Posterior cingulate gyrus (tissue), 11 donors: ENCODE measurements at regions not wholly inside any gene's neighbourhood (a gene's known extent, or its start where the extent isn't known, plus 50 kb on each side); places are given as distances from the start of the nearest gene placed in this dataset.
"Not testable (repeated sequence)": the region's sequence is repeated elsewhere in the genome, so short reads cannot be mapped to it uniquely, and the experiment has no call there.

ENCODE experiments used
- DNase-seq, 10 donors: peaks; one replicate each; pipeline versions ENCODE4 v3.0.0 to v3.0.0-alpha.2; 2020 to 2021; ENCODE audit warnings: mixed read lengths in 3 of 10
- intact Hi-C: fragments of 100-400 bp; cut with DNase I; formaldehyde crosslinking; loops from one replicate; pipeline ENCODE4 v1.15.1; 2023

GRCh38 chr17:27045039-27045438, 248.9 kb upstream of the WSB1 start:
- intact Hi-C loops = not testable (repeated sequence)

GRCh38 chr17:27049104-27049784, 244.7 kb upstream of the WSB1 start:
- DNase-seq = no peak
- intact Hi-C loops = no loop called here

More at GRCh38 chr17:27045039-27045438, 248.9 kb upstream of the WSB1 start:
- DNase-seq = not testable (repeated sequence)

- intact Hi-C loops = no loop called here
- DNase-seq = no peak
Observed at GRCh38 chr17:27065588-27065987, 228.3 kb upstream of the WSB1 start.

GRCh38 chr17:27066315-27066714, 227.6 kb upstream of the WSB1 start:
- intact Hi-C loops = no loop called here
- no peak for DNase-seq

GRCh38 chr17:27069842-27070508, 223.9 kb upstream of the WSB1 start:
- intact Hi-C loops = no loop called here
- no peak for DNase-seq

GRCh38 chr17:27070836-27071235, 223.1 kb upstream of the WSB1 start:
- intact Hi-C loops = no loop called here
- DNase-seq = no peak

GRCh38 chr17:27072885-27073284, 221.0 kb upstream of the WSB1 start:
- intact Hi-C loops = no loop called here
- DNase-seq = no peak

GRCh38 chr17:27076814-27077213, 217.1 kb upstream of the WSB1 start:
- DNase-seq = no peak
- intact Hi-C loops = no loop called here

GRCh38 chr17:27078296-27078695, 215.6 kb upstream of the WSB1 start:
- intact Hi-C loops = no loop called here
- no peak for DNase-seq

- intact Hi-C loops = no loop called here
- DNase-seq = no peak
Observed at GRCh38 chr17:27079660-27080059, 214.3 kb upstream of the WSB1 start.

- intact Hi-C loops = no loop called here
- no peak for DNase-seq
Observed at GRCh38 chr17:27081002-27081638, 212.8 kb upstream of the WSB1 start.

- intact Hi-C loops = no loop called here
- DNase-seq = no peak
Observed at GRCh38 chr17:27082023-27082774, 211.7 kb upstream of the WSB1 start.

- intact Hi-C loops = no loop called here
- DNase-seq = peak in 1 of 10 donors; percentile 46
Observed at GRCh38 chr17:27082775-27083154, 211.1 kb upstream of the WSB1 start.

- intact Hi-C loops = no loop called here
- DNase-seq = no peak
Observed at GRCh38 chr17:27083408-27084185, 210.3 kb upstream of the WSB1 start.

GRCh38 chr17:27085517-27085916, 208.4 kb upstream of the WSB1 start:
- DNase-seq = no peak

GRCh38 chr17:27086526-27086925, 207.4 kb upstream of the WSB1 start:
- DNase-seq = no peak
- intact Hi-C loops = no loop called here

More at GRCh38 chr17:27085517-27085916, 208.4 kb upstream of the WSB1 start:
- intact Hi-C loops = no loop called here

GRCh38 chr17:27087935-27088766, 205.8 kb upstream of the WSB1 start:
- DNase-seq = no peak
- intact Hi-C loops = no loop called here

- intact Hi-C loops = no loop called here
- DNase-seq = no peak
Observed at GRCh38 chr17:27088767-27089078, 205.2 kb upstream of the WSB1 start.

GRCh38 chr17:27089079-27089928, 204.6 kb upstream of the WSB1 start:
- intact Hi-C loops = not testable (repeated sequence)

More at GRCh38 chr17:27089079-27089928, 204.6 kb upstream of the WSB1 start:
- peak in 1 of 10 donors; percentile 74 for DNase-seq
